ENCODE measurements at regions not wholly inside any gene's neighbourhood (a gene's known extent, or its start where the extent isn't known, plus 50 kb on each side); places are given as distances from the start of the nearest gene placed in this dataset.

- H3K36me3 ChIP-seq (ENCODE audit: insufficient read depth, low read depth, low read length): no peaks in the 10 kb centered on the region
- H3K27ac ChIP-seq (ENCODE audit: low read length): no peak overlapping the region
- no peak overlapping the region for H3K9ac ChIP-seq (ENCODE audit: low read depth, low read length)
- H3K27me3 ChIP-seq (ENCODE audit: insufficient read depth, low read length): no peaks in the 10 kb centered on the region
- no peaks in the 10 kb centered on the region for H3K9me3 ChIP-seq (ENCODE audit: insufficient read depth, low read depth, low read length)
- no peaks in the 10 kb centered on the region for H3K4me1 ChIP-seq (ENCODE audit: insufficient read depth, low read length)
- H3K4me3 ChIP-seq (ENCODE audit: low read length): no peak overlapping the region
Measured at GRCh38 chr3:148077965-148078364, 619.7 kb upstream of the AGTR1 start.

GRCh38 chr3:148078658-148079057, 619.0 kb upstream of the AGTR1 start:
- H3K27ac ChIP-seq (ENCODE audit: low read length): no peak overlapping the region
- no peak overlapping the region for H3K9ac ChIP-seq (ENCODE audit: low read depth, low read length)
- no peaks in the 10 kb centered on the region for H3K36me3 ChIP-seq (ENCODE audit: insufficient read depth, low read depth, low read length)

GRCh38 chr3:148079370-148079769, 618.3 kb upstream of the AGTR1 start:
- H3K27ac ChIP-seq (ENCODE audit: low read length): no peak overlapping the region

More at GRCh38 chr3:148078658-148079057, 619.0 kb upstream of the AGTR1 start:
- Histone ChIP-seq H3K27me3 (ENCODE audit: insufficient read depth, low read length) (no peaks in the 10 kb centered on the region), H3K4me1 (ENCODE audit: insufficient read depth, low read length) (no peaks in the 10 kb centered on the region), H3K9me3 (ENCODE audit: insufficient read depth, low read depth, low read length) (no peaks in the 10 kb centered on the region), H3K4me3 (ENCODE audit: low read length) (no peak overlapping the region)

DNA sequence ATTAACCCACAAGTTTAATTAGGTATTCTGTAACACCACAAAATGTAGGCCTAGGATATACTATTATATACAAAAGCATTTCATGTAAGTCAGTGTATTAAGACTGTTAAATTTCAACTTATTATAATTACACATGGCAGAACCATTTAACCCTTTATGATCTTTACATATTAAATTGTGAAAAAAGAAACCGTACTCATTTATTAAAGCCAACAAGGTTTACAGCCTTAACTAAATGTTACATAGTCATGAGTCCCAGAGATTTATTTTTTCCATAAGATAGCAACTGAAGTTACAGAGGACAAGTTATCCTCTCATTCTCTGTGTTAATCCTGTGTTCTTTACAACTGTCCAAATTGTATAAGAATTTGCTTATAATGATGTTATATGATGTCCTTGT, 615.8 kb upstream of the AGTR1 start:
- Histone ChIP-seq H3K9me3 (ENCODE audit: insufficient read depth, low read depth, low read length) (no peaks in the 10 kb centered on the region), H3K9ac (ENCODE audit: low read depth, low read length) (no peak overlapping the region), H3K4me1 (ENCODE audit: insufficient read depth, low read length) (no peaks in the 10 kb centered on the region), H3K36me3 (ENCODE audit: insufficient read depth, low read depth, low read length) (no peaks in the 10 kb centered on the region), H3K27me3 (ENCODE audit: insufficient read depth, low read length) (no peaks in the 10 kb centered on the region), H3K4me3 (ENCODE audit: low read length) (no peak overlapping the region), H3K27ac (ENCODE audit: low read length) (no peak overlapping the region)

More at GRCh38 chr3:148079370-148079769, 618.3 kb upstream of the AGTR1 start:
- no peaks in the 10 kb centered on the region for H3K27me3 ChIP-seq (ENCODE audit: insufficient read depth, low read length)
- H3K4me3 ChIP-seq (ENCODE audit: low read length): no peak overlapping the region
- no peak overlapping the region for H3K9ac ChIP-seq (ENCODE audit: low read depth, low read length)
- H3K4me1 ChIP-seq (ENCODE audit: insufficient read depth, low read length): no peaks in the 10 kb centered on the region
- no peaks in the 10 kb centered on the region for H3K9me3 ChIP-seq (ENCODE audit: insufficient read depth, low read depth, low read length)
- H3K36me3 ChIP-seq (ENCODE audit: insufficient read depth, low read depth, low read length): no peaks in the 10 kb centered on the region

- Histone ChIP-seq H3K27me3 (ENCODE audit: insufficient read depth, low read length) (no peaks in the 10 kb centered on the region), H3K4me1 (ENCODE audit: insufficient read depth, low read length) (no peaks in the 10 kb centered on the region), H3K4me3 (ENCODE audit: low read length) (no peak overlapping the region), H3K9ac (ENCODE audit: low read depth, low read length) (no peak overlapping the region), H3K36me3 (ENCODE audit: insufficient read depth, low read depth, low read length) (no peaks in the 10 kb centered on the region), H3K9me3 (ENCODE audit: insufficient read depth, low read depth, low read length) (no peaks in the 10 kb centered on the region), H3K27ac (ENCODE audit: low read length) (no peak overlapping the region)
Measured at GRCh38 chr3:148082506-148083280, 615.0 kb upstream of the AGTR1 start.

GRCh38 chr3:148083526-148084182, 614.0 kb upstream of the AGTR1 start:
- no peak overlapping the region for H3K9ac ChIP-seq (ENCODE audit: low read depth, low read length)
- H3K27me3 ChIP-seq (ENCODE audit: insufficient read depth, low read length): no peaks in the 10 kb centered on the region
- H3K36me3 ChIP-seq (ENCODE audit: insufficient read depth, low read depth, low read length): no peaks in the 10 kb centered on the region
- H3K9me3 ChIP-seq (ENCODE audit: insufficient read depth, low read depth, low read length): no peaks in the 10 kb centered on the region
- H3K27ac ChIP-seq (ENCODE audit: low read length): no peak overlapping the region
- no peaks in the 10 kb centered on the region for H3K4me1 ChIP-seq (ENCODE audit: insufficient read depth, low read length)
- no peak overlapping the region for H3K4me3 ChIP-seq (ENCODE audit: low read length)

DNA sequence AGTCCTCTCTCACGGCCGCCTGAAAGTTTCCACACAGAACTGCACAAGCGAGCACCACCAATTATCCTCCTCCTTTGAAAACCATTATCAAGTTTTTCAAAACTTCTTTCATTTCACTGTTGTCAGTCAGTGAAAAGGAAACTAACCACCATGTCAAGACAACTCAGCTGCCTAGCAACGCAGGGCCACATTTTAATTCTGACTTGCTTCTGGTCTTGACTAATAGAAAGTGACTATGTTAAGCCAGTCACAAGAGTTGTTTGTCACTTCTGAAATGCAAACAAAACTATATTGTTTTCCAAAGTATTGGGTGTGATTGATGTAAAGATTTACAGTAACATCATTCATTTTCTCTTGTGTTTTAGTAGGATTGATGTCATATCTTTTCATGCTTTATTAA, 612.8 kb upstream of the AGTR1 start:
- Histone ChIP-seq H3K9me3 (ENCODE audit: insufficient read depth, low read depth, low read length) (no peaks in the 10 kb centered on the region), H3K4me1 (ENCODE audit: insufficient read depth, low read length) (no peaks in the 10 kb centered on the region), H3K36me3 (ENCODE audit: insufficient read depth, low read depth, low read length) (no peaks in the 10 kb centered on the region), H3K27me3 (ENCODE audit: insufficient read depth, low read length) (no peaks in the 10 kb centered on the region), H3K9ac (ENCODE audit: low read depth, low read length) (no peak overlapping the region), H3K27ac (ENCODE audit: low read length) (no peak overlapping the region), H3K4me3 (ENCODE audit: low read length) (no peak overlapping the region)

- H3K27ac ChIP-seq (ENCODE audit: low read length): no peak overlapping the region
- H3K4me3 ChIP-seq (ENCODE audit: low read length): no peak overlapping the region
- H3K27me3 ChIP-seq (ENCODE audit: insufficient read depth, low read length): no peaks in the 10 kb centered on the region
- H3K4me1 ChIP-seq (ENCODE audit: insufficient read depth, low read length): no peaks in the 10 kb centered on the region
- H3K9ac ChIP-seq (ENCODE audit: low read depth, low read length): no peak overlapping the region
- H3K9me3 ChIP-seq (ENCODE audit: insufficient read depth, low read depth, low read length): no peaks in the 10 kb centered on the region
- H3K36me3 ChIP-seq (ENCODE audit: insufficient read depth, low read depth, low read length): no peaks in the 10 kb centered on the region
Measured at GRCh38 chr3:148087601-148088371, 609.9 kb upstream of the AGTR1 start.

DNA sequence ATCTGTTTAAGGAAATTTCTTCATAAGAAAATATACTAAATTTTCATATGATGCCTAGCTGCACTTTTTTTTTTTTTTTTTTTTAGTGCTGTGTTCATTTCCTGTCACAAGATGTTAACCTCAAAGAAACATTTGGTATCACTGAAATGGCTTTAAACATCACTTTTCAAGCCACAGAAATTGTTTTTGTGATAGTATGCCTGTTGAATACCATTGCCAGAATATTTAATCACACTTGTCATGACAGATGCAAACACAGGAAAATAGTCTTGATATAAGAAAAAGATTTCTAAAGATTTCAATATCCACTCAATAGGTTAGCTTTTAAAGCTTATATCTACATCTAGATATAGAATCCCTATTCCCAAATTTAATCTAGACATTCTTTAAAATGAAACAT, 608.5 kb upstream of the AGTR1 start:
- H3K27ac ChIP-seq (ENCODE audit: low read length): no peak overlapping the region
- H3K36me3 ChIP-seq (ENCODE audit: insufficient read depth, low read depth, low read length): no peaks in the 10 kb centered on the region
- H3K4me3 ChIP-seq (ENCODE audit: low read length): no peak overlapping the region
- H3K9me3 ChIP-seq (ENCODE audit: insufficient read depth, low read depth, low read length): no peaks in the 10 kb centered on the region
- no peak overlapping the region for H3K9ac ChIP-seq (ENCODE audit: low read depth, low read length)
- no peaks in the 10 kb centered on the region for H3K27me3 ChIP-seq (ENCODE audit: insufficient read depth, low read length)
- H3K4me1 ChIP-seq (ENCODE audit: insufficient read depth, low read length): no peaks in the 10 kb centered on the region

GRCh38 chr3:148090156-148090555, 607.5 kb upstream of the AGTR1 start:
- Histone ChIP-seq H3K9ac (ENCODE audit: low read depth, low read length) (no peak overlapping the region), H3K4me3 (ENCODE audit: low read length) (no peak overlapping the region), H3K27me3 (ENCODE audit: insufficient read depth, low read length) (no peaks in the 10 kb centered on the region), H3K9me3 (ENCODE audit: insufficient read depth, low read depth, low read length) (no peaks in the 10 kb centered on the region), H3K27ac (ENCODE audit: low read length) (no peak overlapping the region), H3K4me1 (ENCODE audit: insufficient read depth, low read length) (no peaks in the 10 kb centered on the region), H3K36me3 (ENCODE audit: insufficient read depth, low read depth, low read length) (no peaks in the 10 kb centered on the region)

- Histone ChIP-seq H3K36me3 (ENCODE audit: insufficient read depth, low read depth, low read length) (no peaks in the 10 kb centered on the region), H3K4me1 (ENCODE audit: insufficient read depth, low read length) (peaks cover 8% of the 10 kb centered on the region; the same call in 1 of the 2 replicates), H3K27ac (ENCODE audit: low read length) (no peak overlapping the region), H3K27me3 (ENCODE audit: insufficient read depth, low read length) (no peaks in the 10 kb centered on the region), H3K9me3 (ENCODE audit: insufficient read depth, low read depth, low read length) (no peaks in the 10 kb centered on the region), H3K9ac (ENCODE audit: low read depth, low read length) (no peak overlapping the region), H3K4me3 (ENCODE audit: low read length) (no peak overlapping the region)
Measured at GRCh38 chr3:148092624-148093347, 604.9 kb upstream of the AGTR1 start.

Measured in iPS-20b (cell line).